ENCODE measurements at regions not wholly inside any gene's neighbourhood (a gene's known extent, or its start where the extent isn't known, plus 50 kb on each side); places are given as distances from the start of the nearest gene placed in this dataset.

DNA sequence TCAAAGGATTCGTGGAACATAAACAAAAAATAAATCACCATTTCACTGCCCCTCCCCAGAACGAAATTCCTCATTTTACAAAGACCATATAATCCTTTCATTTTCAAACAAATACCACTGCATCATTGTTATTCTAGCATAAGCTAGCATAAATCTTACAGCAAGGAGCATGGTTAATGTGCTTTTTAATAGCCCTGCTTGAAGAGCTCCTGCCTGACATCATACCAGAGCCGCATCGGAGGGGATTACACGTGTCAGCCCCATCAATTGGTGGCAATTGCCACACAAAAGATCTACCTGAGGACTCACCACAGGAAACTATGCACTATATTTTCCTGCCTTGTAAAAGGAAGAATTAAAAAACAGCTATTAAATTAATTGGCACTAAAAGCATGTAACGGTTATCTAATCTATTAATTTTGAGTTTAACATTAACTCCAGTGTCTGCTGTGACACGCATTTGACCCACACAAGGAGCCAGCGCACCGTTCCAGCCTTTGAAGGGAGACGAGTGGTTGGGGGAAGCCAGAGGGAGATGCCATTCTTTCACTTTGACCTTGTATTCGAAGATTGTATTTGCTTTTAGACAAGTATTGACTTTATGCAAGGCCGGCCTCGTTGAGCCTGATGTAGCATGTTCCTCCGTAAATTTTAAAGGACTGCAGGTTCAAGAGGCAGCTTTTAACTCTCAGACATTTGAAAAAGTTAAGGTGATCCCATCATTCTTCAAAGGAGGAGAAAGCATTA lies 261.1 kb upstream of the RNF32 start (continued):
- TF ChIP-seq ZBTB2 (CRISPR knock-in tag; IDR thresholded peaks at IDR 0.05; ENCODE audit: low read depth) = no peak
- no peak for TF ChIP-seq NFIB (CRISPR knock-in tag; IDR thresholded peaks at IDR 0.05; ENCODE audit: borderline replicate concordance)
- TF ChIP-seq, protein P1, sequence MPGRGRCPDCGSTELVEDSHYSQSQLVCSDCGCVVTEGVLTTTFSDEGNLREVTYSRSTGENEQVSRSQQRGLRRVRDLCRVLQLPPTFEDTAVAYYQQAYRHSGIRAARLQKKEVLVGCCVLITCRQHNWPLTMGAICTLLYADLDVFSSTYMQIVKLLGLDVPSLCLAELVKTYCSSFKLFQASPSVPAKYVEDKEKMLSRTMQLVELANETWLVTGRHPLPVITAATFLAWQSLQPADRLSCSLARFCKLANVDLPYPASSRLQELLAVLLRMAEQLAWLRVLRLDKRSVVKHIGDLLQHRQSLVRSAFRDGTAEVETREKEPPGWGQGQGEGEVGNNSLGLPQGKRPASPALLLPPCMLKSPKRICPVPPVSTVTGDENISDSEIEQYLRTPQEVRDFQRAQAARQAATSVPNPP (CRISPR knock-in tag; IDR thresholded peaks at IDR 0.05) = no peak
- TF ChIP-seq ADNP (CRISPR knock-in tag; IDR thresholded peaks at IDR 0.05) = no peak
- no peak for TF ChIP-seq TAF15 (IDR thresholded peaks at IDR 0.05; ENCODE audit: low read depth, low read length, poor library complexity, severe bottlenecking)
- TF ChIP-seq ZNF543 (CRISPR knock-in tag; IDR thresholded peaks at IDR 0.05) = no peak
- no peak for TF ChIP-seq ZNF749 (CRISPR knock-in tag; IDR thresholded peaks at IDR 0.05; ENCODE audit: borderline replicate concordance)
- TF ChIP-seq KLF13 (CRISPR knock-in tag; IDR thresholded peaks at IDR 0.05) = no peak
- TF ChIP-seq ZNF160 (CRISPR knock-in tag; IDR thresholded peaks at IDR 0.05) = no peak
- peak; percentile 48; the same call in 1 of the 2 replicates for TF ChIP-seq ZNF644 (CRISPR knock-in tag; IDR thresholded peaks at IDR 0.05; ENCODE audit: low read depth)
- TF ChIP-seq JUND (CRISPR knock-in tag; IDR thresholded peaks at IDR 0.05) = no peak
- no peak for TF ChIP-seq RBAK (CRISPR knock-in tag; IDR thresholded peaks at IDR 0.05)
- TF ChIP-seq, protein P2, sequence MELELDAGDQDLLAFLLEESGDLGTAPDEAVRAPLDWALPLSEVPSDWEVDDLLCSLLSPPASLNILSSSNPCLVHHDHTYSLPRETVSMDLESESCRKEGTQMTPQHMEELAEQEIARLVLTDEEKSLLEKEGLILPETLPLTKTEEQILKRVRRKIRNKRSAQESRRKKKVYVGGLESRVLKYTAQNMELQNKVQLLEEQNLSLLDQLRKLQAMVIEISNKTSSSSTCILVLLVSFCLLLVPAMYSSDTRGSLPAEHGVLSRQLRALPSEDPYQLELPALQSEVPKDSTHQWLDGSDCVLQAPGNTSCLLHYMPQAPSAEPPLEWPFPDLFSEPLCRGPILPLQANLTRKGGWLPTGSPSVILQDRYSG (CRISPR knock-in tag; IDR thresholded peaks at IDR 0.05) = no peak
- TF ChIP-seq SRSF9 (IDR thresholded peaks at IDR 0.05; ENCODE audit: borderline replicate concordance, insufficient read depth, low read depth, low read length, poor library complexity, severe bottlenecking) = no peak
- TF ChIP-seq FOXO1 (CRISPR knock-in tag; IDR thresholded peaks at IDR 0.05) = peak; percentile 39; the same call in 1 of the 2 replicates
- no peak for TF ChIP-seq ZSCAN12 (CRISPR knock-in tag; IDR thresholded peaks at IDR 0.05)
- TF ChIP-seq NCOR1 (IDR thresholded peaks at IDR 0.05; ENCODE audit: borderline replicate concordance, low read length) = peak; percentile 21; the same call in 1 of the 2 replicates
- TF ChIP-seq GTF3A (CRISPR knock-in tag; conservative IDR thresholded peaks at IDR 0.05) = no peak
- peak; percentile 83 for TF ChIP-seq SKI (IDR thresholded peaks at IDR 0.05; ENCODE audit: partially characterized antibody)
- TF ChIP-seq ZNF720 (CRISPR knock-in tag; IDR thresholded peaks at IDR 0.05) = no peak

Data from HepG2 (cell line).